GM20000 (cell line): ENCODE measurements at regions not wholly inside any gene's neighbourhood (a gene's known extent, or its start where the extent isn't known, plus 50 kb on each side); places are given as distances from the start of the nearest gene placed in this dataset.
A peak's percentile ranks its signal among the peaks of the same experiment; 100 is the strongest.
"Not testable (repeated sequence)": the region's sequence is repeated elsewhere in the genome, so short reads cannot be mapped to it uniquely, and the experiment has no call there.

Experiments
- DNase-seq: peaks from one replicate; pipeline ENCODE4 v3.0.0; 2012; ENCODE audit warnings: low spot score
- CTCF ChIP-seq: IDR thresholded peaks from 2 replicates; pipeline ENCODE4 v1.5.1; 2012; ENCODE audit warnings: mild to moderate bottlenecking, control low read depth; ENCODE audit errors: extremely low read depth, missing control alignments

- no peak for DNase-seq
- TF ChIP-seq CTCF, result no peak
These were observed 104.2 kb upstream of the ACBD5 start for GRCh38 chr10:27344568-27345454.

- TF ChIP-seq CTCF, result no peak
- no peak for DNase-seq
These were observed 100.4 kb upstream of the ACBD5 start for GRCh38 chr10:27341001-27341400.

GRCh38 chr10:27335246-27335645 lies 94.6 kb upstream of the ACBD5 start:
- not testable (repeated sequence) for DNase-seq

- TF ChIP-seq CTCF, result no peak
- no peak for DNase-seq
These were observed 89.5 kb upstream of the ACBD5 start for GRCh38 chr10:27330074-27330473.

GRCh38 chr10:27328946-27329345 lies 88.3 kb upstream of the ACBD5 start:
- no peak for DNase-seq
- no peak for TF ChIP-seq CTCF

GRCh38 chr10:27326748-27327147 lies 86.2 kb upstream of the ACBD5 start:
- not testable (repeated sequence) for DNase-seq

GRCh38 chr10:27319752-27320431 lies 79.3 kb upstream of the ACBD5 start:
- peak; percentile 52 for DNase-seq
- TF ChIP-seq CTCF, result no peak

GRCh38 chr10:27319139-27319538 lies 78.5 kb upstream of the ACBD5 start:
- not testable (repeated sequence) for DNase-seq

GRCh38 chr10:27315082-27315481 lies 74.5 kb upstream of the ACBD5 start:
- DNase-seq, result not testable (repeated sequence)

GRCh38 chr10:27313586-27313985 lies 73.0 kb upstream of the ACBD5 start:
- not testable (repeated sequence) for DNase-seq
